Brain microvascular endothelial cell (primary cell): ENCODE measurements at regions not wholly inside any gene's neighbourhood (a gene's known extent, or its start where the extent isn't known, plus 50 kb on each side); places are given as distances from the start of the nearest gene placed in this dataset.

ENCODE experiments used
- DNase-seq: peaks from one replicate; pipeline ENCODE4 v3.0.0-alpha.2; 2020
- H3K27ac ChIP-seq: fragments of 250-450 bp; sonication (Bioruptor Pico); 2 replicates; pipeline ENCODE4 v1.5.1; 2020; ENCODE audit warnings: mild to moderate bottlenecking, moderate library complexity
- H3K27me3 ChIP-seq: fragments of 250-450 bp; sonication (Bioruptor Pico); replicated peaks from 2 replicates; pipeline ENCODE4 v1.5.1; 2020; ENCODE audit warnings: mild to moderate bottlenecking
- H3K36me3 ChIP-seq: fragments of 250-450 bp; sonication (Bioruptor Pico); replicated peaks from 2 replicates; pipeline ENCODE4 v1.5.1; 2020; ENCODE audit warnings: mild to moderate bottlenecking
- H3K4me3 ChIP-seq: 2 replicates; pipeline ENCODE4 v1.5.1; 2011; ENCODE audit warnings: low read depth, mild to moderate bottlenecking, control low read depth, low read length, moderate library complexity
- CTCF ChIP-seq: IDR thresholded peaks from 2 replicates; pipeline ENCODE4 v1.5.1; 2011; ENCODE audit warnings: low read depth, mild to moderate bottlenecking, moderate library complexity, low read length, control low read depth, inconsistent platforms; ENCODE audit errors: missing control alignments
- in situ Hi-C: cut with HindIII; loops from 2 replicates; pipeline ENCODE4 v1.10.0; 2017; ENCODE audit warnings: low sequenced_read_pairs, low pct_ligation_motif_present

- DNase-seq: no peak
- no peak for TF ChIP-seq CTCF
- in situ Hi-C loops: no loop called here
- Histone ChIP-seq H3K36me3 (no peaks in the 10 kb centered on the region), H3K27ac (no peak overlapping the region), H3K4me3 (no peak overlapping the region), H3K27me3 (no peaks in the 10 kb centered on the region)
Observed at GRCh38 chr2:189360861-189361260, 80.4 kb upstream of the WDR75 start.

- TF ChIP-seq CTCF: no peak
- in situ Hi-C loops: no loop called here
- no peak overlapping the region for H3K27ac ChIP-seq
- no peaks in the 10 kb centered on the region for H3K36me3 ChIP-seq
- H3K27me3 ChIP-seq: no peaks in the 10 kb centered on the region
- H3K4me3 ChIP-seq: no peak overlapping the region
- no peak for DNase-seq
Observed at GRCh38 chr2:189362283-189362682, 79.0 kb upstream of the WDR75 start.

GRCh38 chr2:189363559-189363958 lies 77.7 kb upstream of the WDR75 start:
- peak; percentile 32 for DNase-seq

GRCh38 chr2:189364607-189365006 lies 76.7 kb upstream of the WDR75 start:
- no peak overlapping the region for H3K4me3 ChIP-seq
- no peak for DNase-seq
- in situ Hi-C loops: no loop called here

More at GRCh38 chr2:189363559-189363958, 77.7 kb upstream of the WDR75 start:
- peak overlapping the region; percentile 38 for H3K27ac ChIP-seq
- TF ChIP-seq CTCF: no peak
- H3K4me3 ChIP-seq: no peak overlapping the region
- H3K36me3 ChIP-seq: no peaks in the 10 kb centered on the region
- no peaks in the 10 kb centered on the region for H3K27me3 ChIP-seq
- in situ Hi-C loops: no loop called here

GRCh38 chr2:189366349-189366748 lies 74.9 kb upstream of the WDR75 start:
- DNase-seq: no peak
- H3K27me3 ChIP-seq: no peaks in the 10 kb centered on the region
- H3K36me3 ChIP-seq: no peaks in the 10 kb centered on the region
- no peak overlapping the region for H3K27ac ChIP-seq
- no peak for TF ChIP-seq CTCF
- in situ Hi-C loops: no loop called here
- H3K4me3 ChIP-seq: no peak overlapping the region

More at GRCh38 chr2:189364607-189365006, 76.7 kb upstream of the WDR75 start:
- no peak for TF ChIP-seq CTCF
- no peak overlapping the region for H3K27ac ChIP-seq
- no peaks in the 10 kb centered on the region for H3K36me3 ChIP-seq
- no peaks in the 10 kb centered on the region for H3K27me3 ChIP-seq

- TF ChIP-seq CTCF: no peak
- H3K36me3 ChIP-seq: no peaks in the 10 kb centered on the region
Observed at GRCh38 chr2:189367343-189367742, 73.9 kb upstream of the WDR75 start.

More at GRCh38 chr2:189367343-189367742, 73.9 kb upstream of the WDR75 start:
- Histone ChIP-seq H3K4me3 (no peak overlapping the region), H3K27ac (no peak overlapping the region), H3K27me3 (no peaks in the 10 kb centered on the region)
- no peak for DNase-seq
- in situ Hi-C loops: no loop called here
